GM06990 (cell line): ENCODE measurements at regions not wholly inside any gene's neighbourhood (a gene's known extent, or its start where the extent isn't known, plus 50 kb on each side); places are given as distances from the start of the nearest gene placed in this dataset.

ENCODE experiments used
- DNase-seq: peaks from one replicate; pipeline ENCODE4 v3.0.0-alpha.2; 2011; ENCODE audit not compliant: insufficient read length; ENCODE audit errors: extremely low read depth
- H3K27me3 ChIP-seq: replicated peaks from 2 replicates; pipeline ENCODE4 v1.6.0; 2011; ENCODE audit warnings: low read length; ENCODE audit not compliant: control insufficient read depth, insufficient read depth
- H3K36me3 ChIP-seq: 2 replicates; pipeline ENCODE4 v1.5.1; 2011; ENCODE audit warnings: low read length; ENCODE audit not compliant: control insufficient read depth, insufficient read depth
- H3K4me3 ChIP-seq: replicated peaks from 2 replicates; pipeline ENCODE4 v1.5.1; 2011; ENCODE audit warnings: low read depth, mild to moderate bottlenecking, control low read depth, low read length
- TF ChIP-seq, protein P1 (sequence below): IDR thresholded peaks from 2 replicates; pipeline ENCODE4 v1.5.1; 2011; ENCODE audit warnings: low read length, control low read depth, mild to moderate bottlenecking, inconsistent platforms; ENCODE audit not compliant: insufficient read depth, poor library complexity, severe bottlenecking

- H3K4me3 ChIP-seq: no peak overlapping the region
- H3K36me3 ChIP-seq: no peaks in the 10 kb centered on the region
- H3K27me3 ChIP-seq: peaks cover 3% of the 10 kb centered on the region; the same call in 1 of the 2 replicates
- DNase-seq: no peak
- TF ChIP-seq, protein P1, sequence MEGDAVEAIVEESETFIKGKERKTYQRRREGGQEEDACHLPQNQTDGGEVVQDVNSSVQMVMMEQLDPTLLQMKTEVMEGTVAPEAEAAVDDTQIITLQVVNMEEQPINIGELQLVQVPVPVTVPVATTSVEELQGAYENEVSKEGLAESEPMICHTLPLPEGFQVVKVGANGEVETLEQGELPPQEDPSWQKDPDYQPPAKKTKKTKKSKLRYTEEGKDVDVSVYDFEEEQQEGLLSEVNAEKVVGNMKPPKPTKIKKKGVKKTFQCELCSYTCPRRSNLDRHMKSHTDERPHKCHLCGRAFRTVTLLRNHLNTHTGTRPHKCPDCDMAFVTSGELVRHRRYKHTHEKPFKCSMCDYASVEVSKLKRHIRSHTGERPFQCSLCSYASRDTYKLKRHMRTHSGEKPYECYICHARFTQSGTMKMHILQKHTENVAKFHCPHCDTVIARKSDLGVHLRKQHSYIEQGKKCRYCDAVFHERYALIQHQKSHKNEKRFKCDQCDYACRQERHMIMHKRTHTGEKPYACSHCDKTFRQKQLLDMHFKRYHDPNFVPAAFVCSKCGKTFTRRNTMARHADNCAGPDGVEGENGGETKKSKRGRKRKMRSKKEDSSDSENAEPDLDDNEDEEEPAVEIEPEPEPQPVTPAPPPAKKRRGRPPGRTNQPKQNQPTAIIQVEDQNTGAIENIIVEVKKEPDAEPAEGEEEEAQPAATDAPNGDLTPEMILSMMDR: no peak
Observed at GRCh38 chr18:57991552-57991951, 52.5 kb upstream of the NEDD4L start.

DNA sequence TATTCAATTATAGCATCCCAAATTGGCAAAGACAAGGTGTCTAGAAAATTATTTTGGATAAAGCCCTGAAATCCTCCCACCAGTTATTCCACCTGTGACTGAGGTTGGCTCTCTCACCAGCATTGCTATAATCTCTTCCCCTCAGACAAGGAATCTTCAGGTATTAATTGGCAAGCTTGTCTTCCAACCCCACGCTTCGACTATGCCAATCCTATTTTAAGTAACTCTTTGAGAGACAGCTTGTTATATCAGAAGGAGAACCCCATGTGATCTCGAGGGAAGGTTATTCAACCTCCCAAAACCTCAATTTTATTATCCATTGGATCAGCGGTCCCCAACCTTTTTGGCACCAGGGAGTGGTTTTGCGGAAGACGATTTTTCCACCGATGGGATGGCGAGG is 54.5 kb upstream of the NEDD4L start:
- H3K36me3 ChIP-seq: no peaks in the 10 kb centered on the region
- no peak for DNase-seq
- 0 out of 2 replicates have a peak, but pooled peaks cover 1% of the 10 kb centered on the region for H3K27me3 ChIP-seq
- TF ChIP-seq, protein P1: no peak
- H3K4me3 ChIP-seq: no peak overlapping the region

- no peak overlapping the region for H3K4me3 ChIP-seq
- no peaks in the 10 kb centered on the region for H3K36me3 ChIP-seq
- H3K27me3 ChIP-seq: 0 out of 2 replicates have a peak, but pooled peaks cover 1% of the 10 kb centered on the region
- no peak for DNase-seq
- TF ChIP-seq, protein P1: no peak
Observed at GRCh38 chr18:57984490-57985115, 59.4 kb upstream of the NEDD4L start.

DNA sequence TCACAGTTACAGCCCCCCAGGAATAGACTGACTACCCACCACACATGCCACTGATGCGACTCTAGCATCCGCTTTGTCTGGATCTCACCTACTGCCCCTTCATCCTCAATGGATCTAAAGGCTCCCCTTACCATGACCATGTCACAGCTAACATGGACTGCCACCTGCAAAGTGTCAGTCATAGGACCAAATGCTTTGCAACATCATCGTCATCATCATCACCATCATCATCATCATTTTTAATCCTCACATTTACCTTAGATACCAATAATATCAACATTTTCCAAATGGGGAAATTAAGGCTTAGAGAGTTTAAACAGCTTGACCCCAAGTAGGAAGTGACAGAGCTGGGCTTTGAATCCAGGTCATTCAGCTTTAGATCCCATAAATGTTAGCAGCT is 60.1 kb upstream of the NEDD4L start:
- no peak for DNase-seq
- Histone ChIP-seq H3K4me3 (no peak overlapping the region), H3K27me3 (0 out of 2 replicates have a peak, but pooled peaks cover 1% of the 10 kb centered on the region), H3K36me3 (no peaks in the 10 kb centered on the region)
- TF ChIP-seq, protein P1: no peak

DNA sequence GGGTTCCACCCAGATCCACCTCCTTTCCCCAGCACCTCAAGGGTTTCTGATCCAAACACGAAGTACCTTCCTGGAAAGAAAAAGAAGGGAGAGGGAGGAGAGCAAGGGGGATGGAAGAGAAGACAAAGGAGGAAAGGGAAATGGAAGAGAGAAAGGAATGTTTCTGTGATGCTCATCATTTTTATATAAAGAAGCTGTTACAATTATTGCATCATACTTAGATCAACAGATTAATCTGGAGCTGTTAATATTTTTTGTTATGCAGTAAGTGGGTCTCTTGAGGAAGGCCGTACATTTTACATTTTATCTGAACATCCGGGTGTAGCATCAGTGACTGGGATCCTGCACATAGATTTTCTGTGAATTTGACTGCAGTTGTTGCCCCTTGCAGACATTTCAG is 60.6 kb upstream of the NEDD4L start:
- H3K36me3 ChIP-seq: no peaks in the 10 kb centered on the region
- TF ChIP-seq, protein P1: no peak
- no peak for DNase-seq
- H3K27me3 ChIP-seq: 0 out of 2 replicates have a peak, but pooled peaks cover 1% of the 10 kb centered on the region
- H3K4me3 ChIP-seq: no peak overlapping the region

- TF ChIP-seq, protein P1: no peak
- Histone ChIP-seq H3K36me3 (no peaks in the 10 kb centered on the region), H3K27me3 (0 out of 2 replicates have a peak, but pooled peaks cover 1% of the 10 kb centered on the region), H3K4me3 (no peak overlapping the region)
- no peak for DNase-seq
Observed at GRCh38 chr18:57982372-57983021, 61.5 kb upstream of the NEDD4L start.
